ENCODE measurements at regions not wholly inside any gene's neighbourhood (a gene's known extent, or its start where the extent isn't known, plus 50 kb on each side); places are given as distances from the start of the nearest gene placed in this dataset.

DNA sequence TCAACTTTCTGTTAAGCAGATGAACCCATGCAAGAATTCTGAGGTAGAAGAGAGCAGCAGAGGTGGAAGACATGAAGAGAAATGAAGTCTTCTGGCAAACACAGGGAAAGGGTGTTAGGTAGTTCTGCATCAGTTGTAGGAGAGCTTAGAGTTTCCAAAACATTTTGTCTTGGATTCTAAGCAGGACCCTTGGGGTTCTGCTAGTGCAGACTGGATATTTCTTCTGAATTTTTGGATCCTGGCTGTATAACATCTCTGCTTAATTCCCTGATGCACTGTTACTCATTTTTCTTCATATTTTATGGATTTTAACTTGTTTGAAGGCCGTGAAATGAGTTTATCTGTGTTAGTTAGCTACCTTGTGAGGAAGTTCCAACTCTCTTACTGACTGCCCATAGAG, 208.7 kb upstream of the SLC35G4 start:
- Mint-ChIP-seq H3K4me1 (peaks cover 7% of the 10 kb centered on the region), H3K27ac (no peak overlapping the region)

DNA sequence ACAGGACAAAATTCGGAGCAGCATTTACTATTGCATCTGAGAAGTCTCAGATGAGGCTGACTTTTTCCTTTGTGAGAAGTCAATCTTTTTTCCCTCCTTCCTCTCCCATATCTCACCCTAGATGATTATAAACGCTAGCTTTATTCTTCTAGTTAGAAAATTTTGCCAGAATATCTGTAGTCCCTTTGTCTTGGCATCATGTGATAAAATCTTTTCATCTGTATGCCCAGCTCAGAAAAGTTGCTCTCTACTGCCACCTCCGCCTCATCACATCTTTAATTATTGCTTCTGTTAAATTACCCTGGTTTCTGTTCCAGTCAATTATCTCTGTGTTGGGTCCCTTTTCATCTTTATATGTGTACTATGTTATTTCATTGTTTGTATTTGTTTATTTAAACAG, 210.8 kb upstream of the SLC35G4 start:
- Mint-ChIP-seq H3K36me3 (ENCODE audit: low read depth) (no peaks in the 10 kb centered on the region), H3K9me3 (no peaks in the 10 kb centered on the region), H3K27ac (no peak overlapping the region), H3K4me3 (no peak overlapping the region), H3K27me3 (ENCODE audit: insufficient read depth) (no peaks in the 10 kb centered on the region), H3K4me1 (peaks cover 8% of the 10 kb centered on the region)
- no peaks in the 10 kb centered on the region for H3K36me3 ChIP-seq (ENCODE audit: control insufficient read depth, insufficient read depth, low read length)
- H3K27ac ChIP-seq (ENCODE audit: low read depth, low read length): no peak overlapping the region
- peaks cover 2% of the 10 kb centered on the region for H3K4me1 ChIP-seq (ENCODE audit: control insufficient read depth, insufficient read depth, low read length)
- no peak overlapping the region for H3K9ac ChIP-seq (ENCODE audit: extremely low read depth, low read length, poor library complexity, severe bottlenecking)
- H3K27me3 ChIP-seq (ENCODE audit: control insufficient read depth, insufficient read depth, low read length, poor library complexity, severe bottlenecking): no peaks in the 10 kb centered on the region
- no peaks in the 10 kb centered on the region for H3K9me3 ChIP-seq (ENCODE audit: control insufficient read depth, low read length)
- 96 to 100% methylated on average over 2 to 3 of the region's 3 CpGs for WGBS, 2 experiments (ENCODE audit: insufficient coverage in 1 of 2, insufficient read length in 1 of 2)
- no peak overlapping the region for H3K4me3 ChIP-seq (ENCODE audit: low read length)
- TF ChIP-seq, protein P1, sequence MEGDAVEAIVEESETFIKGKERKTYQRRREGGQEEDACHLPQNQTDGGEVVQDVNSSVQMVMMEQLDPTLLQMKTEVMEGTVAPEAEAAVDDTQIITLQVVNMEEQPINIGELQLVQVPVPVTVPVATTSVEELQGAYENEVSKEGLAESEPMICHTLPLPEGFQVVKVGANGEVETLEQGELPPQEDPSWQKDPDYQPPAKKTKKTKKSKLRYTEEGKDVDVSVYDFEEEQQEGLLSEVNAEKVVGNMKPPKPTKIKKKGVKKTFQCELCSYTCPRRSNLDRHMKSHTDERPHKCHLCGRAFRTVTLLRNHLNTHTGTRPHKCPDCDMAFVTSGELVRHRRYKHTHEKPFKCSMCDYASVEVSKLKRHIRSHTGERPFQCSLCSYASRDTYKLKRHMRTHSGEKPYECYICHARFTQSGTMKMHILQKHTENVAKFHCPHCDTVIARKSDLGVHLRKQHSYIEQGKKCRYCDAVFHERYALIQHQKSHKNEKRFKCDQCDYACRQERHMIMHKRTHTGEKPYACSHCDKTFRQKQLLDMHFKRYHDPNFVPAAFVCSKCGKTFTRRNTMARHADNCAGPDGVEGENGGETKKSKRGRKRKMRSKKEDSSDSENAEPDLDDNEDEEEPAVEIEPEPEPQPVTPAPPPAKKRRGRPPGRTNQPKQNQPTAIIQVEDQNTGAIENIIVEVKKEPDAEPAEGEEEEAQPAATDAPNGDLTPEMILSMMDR (conservative IDR thresholded peaks at IDR 0.05): peak; percentile 60
- no peak for DNase-seq

More for the DNA sequence above, 208.7 kb upstream of the SLC35G4 start:
- Mint-ChIP-seq H3K27me3 (ENCODE audit: insufficient read depth) (no peaks in the 10 kb centered on the region), H3K9me3 (no peaks in the 10 kb centered on the region), H3K4me3 (no peak overlapping the region), H3K36me3 (ENCODE audit: low read depth) (no peaks in the 10 kb centered on the region)
- H3K9me3 ChIP-seq (ENCODE audit: control insufficient read depth, low read length): no peaks in the 10 kb centered on the region
- DNase-seq: no peak
- H3K4me3 ChIP-seq (ENCODE audit: low read length): no peak overlapping the region
- TF ChIP-seq, protein P1 (conservative IDR thresholded peaks at IDR 0.05): no peak
- no peak overlapping the region for H3K9ac ChIP-seq (ENCODE audit: extremely low read depth, low read length, poor library complexity, severe bottlenecking)
- no peaks in the 10 kb centered on the region for H3K27me3 ChIP-seq (ENCODE audit: control insufficient read depth, insufficient read depth, low read length, poor library complexity, severe bottlenecking)
- H3K27ac ChIP-seq (ENCODE audit: low read depth, low read length): no peak overlapping the region
- 86% methylated on average over 1 of the region's 1 CpG; no CpG with 5 or more reads in 1 of the 2 experiments for WGBS, 2 experiments (ENCODE audit: insufficient coverage in 1 of 2, insufficient read length in 1 of 2)
- no peaks in the 10 kb centered on the region for H3K36me3 ChIP-seq (ENCODE audit: control insufficient read depth, insufficient read depth, low read length)
- H3K4me1 ChIP-seq (ENCODE audit: control insufficient read depth, insufficient read depth, low read length): no peaks in the 10 kb centered on the region

DNA sequence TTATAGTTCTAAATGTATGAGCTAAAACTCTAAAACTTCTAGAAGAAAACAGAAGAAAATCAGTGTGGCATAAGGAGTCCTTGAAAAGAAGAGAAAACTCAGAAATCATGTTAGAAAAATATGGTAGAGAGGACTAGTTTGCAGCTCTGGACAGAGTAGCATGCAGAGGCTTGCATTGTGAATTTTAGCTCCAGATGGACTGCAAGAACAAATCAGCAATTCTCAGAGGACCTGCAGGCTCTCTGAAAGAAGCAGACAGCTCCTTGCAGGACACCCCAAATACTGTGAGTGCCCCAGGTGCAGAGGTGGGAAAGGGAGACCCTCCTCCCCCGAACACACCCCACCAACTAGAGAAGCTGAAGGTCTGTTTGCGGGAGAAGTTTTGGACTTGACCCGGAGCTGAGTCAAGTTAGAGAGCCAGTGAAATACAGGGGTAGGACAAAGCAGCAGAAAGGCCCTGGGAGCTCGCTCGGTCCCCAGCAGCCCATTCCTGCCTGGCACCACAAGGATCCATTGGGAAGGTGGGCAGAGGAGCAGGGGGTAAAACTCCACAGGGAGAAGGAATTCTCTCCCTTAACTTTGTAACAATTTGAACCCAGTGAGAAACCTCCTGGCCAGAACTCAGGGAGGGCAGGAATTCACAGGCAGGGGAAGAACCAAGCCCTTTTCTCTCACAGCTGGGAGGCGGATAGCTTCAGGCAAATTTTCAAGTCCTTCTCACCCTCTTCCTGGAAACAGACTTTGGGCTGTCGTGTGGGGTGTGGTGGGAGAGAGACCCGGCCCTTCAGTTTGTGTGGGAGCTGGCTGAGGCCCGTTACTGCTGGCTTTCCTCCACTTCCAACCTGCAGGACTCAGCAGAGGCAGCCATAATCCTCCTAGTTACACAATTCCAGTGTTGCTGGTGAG, 216.2 kb upstream of the SLC35G4 start:
- Histone ChIP-seq H3K27ac (ENCODE audit: low read depth, low read length) (no peak overlapping the region), H3K27me3 (ENCODE audit: control insufficient read depth, insufficient read depth, low read length, poor library complexity, severe bottlenecking) (no peaks in the 10 kb centered on the region), H3K4me3 (ENCODE audit: low read length) (no peak overlapping the region), H3K36me3 (ENCODE audit: control insufficient read depth, insufficient read depth, low read length) (no peaks in the 10 kb centered on the region), H3K9ac (ENCODE audit: extremely low read depth, low read length, poor library complexity, severe bottlenecking) (no peak overlapping the region), H3K9me3 (ENCODE audit: control insufficient read depth, low read length) (no peaks in the 10 kb centered on the region), H3K4me1 (ENCODE audit: control insufficient read depth, insufficient read depth, low read length) (peaks cover 3% of the 10 kb centered on the region)
- H3K36me3 Mint-ChIP-seq (ENCODE audit: low read depth): no peaks in the 10 kb centered on the region
- H3K9me3 Mint-ChIP-seq: no peaks in the 10 kb centered on the region
- H3K27me3 Mint-ChIP-seq (ENCODE audit: insufficient read depth): no peaks in the 10 kb centered on the region
- TF ChIP-seq, protein P1 (conservative IDR thresholded peaks at IDR 0.05): no peak
- H3K4me1 Mint-ChIP-seq: peaks cover 9% of the 10 kb centered on the region
- WGBS, 2 experiments (ENCODE audit: insufficient coverage in 1 of 2, insufficient read length in 1 of 2): 81 to 92% methylated on average over 3 to 9 of the region's 9 CpGs
- H3K27ac Mint-ChIP-seq: peak overlapping the region; percentile 15
- H3K4me3 Mint-ChIP-seq: no peak overlapping the region
- peak; percentile 63 for DNase-seq
